ENCODE measurements at regions not wholly inside any gene's neighbourhood (a gene's known extent, or its start where the extent isn't known, plus 50 kb on each side); places are given as distances from the start of the nearest gene placed in this dataset.

DNA sequence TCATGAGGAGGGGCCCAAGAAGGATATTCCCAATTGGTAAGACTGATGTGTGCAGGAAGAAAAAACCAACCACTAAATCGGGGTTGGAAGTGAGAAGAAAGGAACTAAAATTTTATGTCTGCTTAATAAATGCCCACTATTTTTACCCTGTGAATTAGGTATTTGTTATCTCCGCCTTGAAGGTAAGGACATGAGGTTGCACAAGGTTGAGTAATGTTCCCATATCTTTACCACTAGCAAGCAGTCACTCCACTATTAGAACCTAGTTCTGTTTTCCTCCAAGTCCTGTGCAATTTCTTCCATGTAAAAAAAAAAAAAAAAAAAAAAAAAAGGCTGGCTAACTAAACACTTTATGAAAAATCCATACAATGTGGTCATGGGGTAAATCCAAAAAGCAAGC is 318.5 kb upstream of the SLCO3A1 start:
- Histone ChIP-seq H3K9ac (ENCODE audit: low read depth in 1 of 2, low read length in 2 of 2) (no peak overlapping the region), H3K9me3 (ENCODE audit: control insufficient read depth in 4 of 4, low read length in 3 of 4) (no peaks in the 10 kb centered on the region), H3K27me3 (ENCODE audit: control insufficient read depth in 4 of 4, insufficient read depth in 4 of 4, low read length in 3 of 4) (no peaks in the 10 kb centered on the region), H3K4me1 (ENCODE audit: control insufficient read depth in 4 of 4, insufficient read depth in 4 of 4, low read length in 3 of 4) (peaks cover 6 to 39% (median 27%) of the 10 kb centered on the region in 4 donors), H3K27ac (ENCODE audit: low read depth in 1 of 2, low read length in 2 of 2) (no peak overlapping the region), H3K36me3 (ENCODE audit: control insufficient read depth in 4 of 4, insufficient read depth in 3 of 4, low read depth in 1 of 4, low read length in 3 of 4) (no peaks in the 10 kb centered on the region), H3K4me3 (ENCODE audit: low read depth in 1 of 3, low read length in 3 of 3) (no peak overlapping the region)
- no peak for DNase-seq (ENCODE audit: low spot score)
- TF ChIP-seq NR2F2 (IDR thresholded peaks at IDR 0.05) (no peak), TAF1 (conservative IDR thresholded peaks at IDR 0.05) (no peak), HNF4A (conservative IDR thresholded peaks at IDR 0.05) (no peak), JUND (IDR thresholded peaks at IDR 0.05) (no peak), FOXA1 (IDR thresholded peaks at IDR 0.05) (no peak), YY1 (IDR thresholded peaks at IDR 0.05) (no peak), FOXA2 (IDR thresholded peaks at IDR 0.05) (no peak)
- TF ChIP-seq, protein P1, sequence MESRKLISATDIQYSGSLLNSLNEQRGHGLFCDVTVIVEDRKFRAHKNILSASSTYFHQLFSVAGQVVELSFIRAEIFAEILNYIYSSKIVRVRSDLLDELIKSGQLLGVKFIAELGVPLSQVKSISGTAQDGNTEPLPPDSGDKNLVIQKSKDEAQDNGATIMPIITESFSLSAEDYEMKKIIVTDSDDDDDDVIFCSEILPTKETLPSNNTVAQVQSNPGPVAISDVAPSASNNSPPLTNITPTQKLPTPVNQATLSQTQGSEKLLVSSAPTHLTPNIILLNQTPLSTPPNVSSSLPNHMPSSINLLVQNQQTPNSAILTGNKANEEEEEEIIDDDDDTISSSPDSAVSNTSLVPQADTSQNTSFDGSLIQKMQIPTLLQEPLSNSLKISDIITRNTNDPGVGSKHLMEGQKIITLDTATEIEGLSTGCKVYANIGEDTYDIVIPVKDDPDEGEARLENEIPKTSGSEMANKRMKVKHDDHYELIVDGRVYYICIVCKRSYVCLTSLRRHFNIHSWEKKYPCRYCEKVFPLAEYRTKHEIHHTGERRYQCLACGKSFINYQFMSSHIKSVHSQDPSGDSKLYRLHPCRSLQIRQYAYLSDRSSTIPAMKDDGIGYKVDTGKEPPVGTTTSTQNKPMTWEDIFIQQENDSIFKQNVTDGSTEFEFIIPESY (IDR thresholded peaks at IDR 0.05): no peak
- TF ChIP-seq, protein P2, sequence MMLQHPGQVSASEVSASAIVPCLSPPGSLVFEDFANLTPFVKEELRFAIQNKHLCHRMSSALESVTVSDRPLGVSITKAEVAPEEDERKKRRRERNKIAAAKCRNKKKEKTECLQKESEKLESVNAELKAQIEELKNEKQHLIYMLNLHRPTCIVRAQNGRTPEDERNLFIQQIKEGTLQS (IDR thresholded peaks at IDR 0.05): no peak
- TF ChIP-seq, protein P3, sequence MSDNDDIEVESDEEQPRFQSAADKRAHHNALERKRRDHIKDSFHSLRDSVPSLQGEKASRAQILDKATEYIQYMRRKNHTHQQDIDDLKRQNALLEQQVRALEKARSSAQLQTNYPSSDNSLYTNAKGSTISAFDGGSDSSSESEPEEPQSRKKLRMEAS (IDR thresholded peaks at IDR 0.05): no peak
- TF ChIP-seq, protein P4, sequence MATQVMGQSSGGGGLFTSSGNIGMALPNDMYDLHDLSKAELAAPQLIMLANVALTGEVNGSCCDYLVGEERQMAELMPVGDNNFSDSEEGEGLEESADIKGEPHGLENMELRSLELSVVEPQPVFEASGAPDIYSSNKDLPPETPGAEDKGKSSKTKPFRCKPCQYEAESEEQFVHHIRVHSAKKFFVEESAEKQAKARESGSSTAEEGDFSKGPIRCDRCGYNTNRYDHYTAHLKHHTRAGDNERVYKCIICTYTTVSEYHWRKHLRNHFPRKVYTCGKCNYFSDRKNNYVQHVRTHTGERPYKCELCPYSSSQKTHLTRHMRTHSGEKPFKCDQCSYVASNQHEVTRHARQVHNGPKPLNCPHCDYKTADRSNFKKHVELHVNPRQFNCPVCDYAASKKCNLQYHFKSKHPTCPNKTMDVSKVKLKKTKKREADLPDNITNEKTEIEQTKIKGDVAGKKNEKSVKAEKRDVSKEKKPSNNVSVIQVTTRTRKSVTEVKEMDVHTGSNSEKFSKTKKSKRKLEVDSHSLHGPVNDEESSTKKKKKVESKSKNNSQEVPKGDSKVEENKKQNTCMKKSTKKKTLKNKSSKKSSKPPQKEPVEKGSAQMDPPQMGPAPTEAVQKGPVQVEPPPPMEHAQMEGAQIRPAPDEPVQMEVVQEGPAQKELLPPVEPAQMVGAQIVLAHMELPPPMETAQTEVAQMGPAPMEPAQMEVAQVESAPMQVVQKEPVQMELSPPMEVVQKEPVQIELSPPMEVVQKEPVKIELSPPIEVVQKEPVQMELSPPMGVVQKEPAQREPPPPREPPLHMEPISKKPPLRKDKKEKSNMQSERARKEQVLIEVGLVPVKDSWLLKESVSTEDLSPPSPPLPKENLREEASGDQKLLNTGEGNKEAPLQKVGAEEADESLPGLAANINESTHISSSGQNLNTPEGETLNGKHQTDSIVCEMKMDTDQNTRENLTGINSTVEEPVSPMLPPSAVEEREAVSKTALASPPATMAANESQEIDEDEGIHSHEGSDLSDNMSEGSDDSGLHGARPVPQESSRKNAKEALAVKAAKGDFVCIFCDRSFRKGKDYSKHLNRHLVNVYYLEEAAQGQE (IDR thresholded peaks at IDR 0.05): no peak
- WGBS: 94% methylated on average over 2 of the region's 2 CpGs

DNA sequence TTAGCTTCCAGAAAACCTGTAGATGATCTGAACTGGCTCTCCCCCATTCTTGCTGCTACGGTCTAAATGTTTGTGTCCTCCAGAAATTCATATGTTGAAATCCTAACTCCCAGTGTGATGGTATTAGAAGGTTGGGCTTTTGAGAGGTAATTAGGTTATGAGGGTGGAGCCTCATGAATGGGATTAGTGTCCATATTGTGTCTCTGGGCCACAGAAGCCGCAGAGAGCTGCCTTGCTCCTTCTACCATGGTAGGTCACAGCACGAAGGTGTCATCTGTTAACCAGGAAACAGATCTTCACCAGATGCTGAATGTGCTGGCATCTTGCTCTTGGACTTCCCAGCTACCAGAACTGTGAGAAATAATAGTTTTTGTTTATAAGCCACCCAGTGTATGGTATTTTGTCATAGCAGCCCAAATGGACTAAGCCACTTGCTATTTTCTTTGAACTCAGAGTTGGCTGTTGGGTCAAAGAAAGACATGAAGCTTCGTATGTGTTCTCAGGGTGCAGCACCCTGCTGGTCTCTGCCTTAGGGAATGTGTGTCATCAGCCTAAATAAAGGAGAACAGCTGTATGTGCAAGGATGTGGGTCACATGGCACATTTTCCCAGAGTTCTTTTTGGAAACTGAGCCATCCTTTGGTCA is 317.5 kb upstream of the SLCO3A1 start:
- Histone ChIP-seq H3K4me1 (ENCODE audit: control insufficient read depth in 4 of 4, insufficient read depth in 4 of 4, low read length in 3 of 4) (peaks cover 6 to 36% (median 24%) of the 10 kb centered on the region in 4 donors), H3K4me3 (ENCODE audit: low read depth in 1 of 3, low read length in 3 of 3) (peak overlapping the region in 1 of 3 donors; percentile 18), H3K9ac (ENCODE audit: low read depth in 1 of 2, low read length in 2 of 2) (no peak overlapping the region), H3K36me3 (ENCODE audit: control insufficient read depth in 4 of 4, insufficient read depth in 3 of 4, low read depth in 1 of 4, low read length in 3 of 4) (no peaks in the 10 kb centered on the region), H3K27ac (ENCODE audit: low read depth in 1 of 2, low read length in 2 of 2) (peak overlapping the region; percentile 78 to 79), H3K27me3 (ENCODE audit: control insufficient read depth in 4 of 4, insufficient read depth in 4 of 4, low read length in 3 of 4) (no peaks in the 10 kb centered on the region), H3K9me3 (ENCODE audit: control insufficient read depth in 4 of 4, low read length in 3 of 4) (no peaks in the 10 kb centered on the region)
- no peak for TF ChIP-seq RXRA (IDR thresholded peaks at IDR 0.05)
- TF ChIP-seq, protein P4 (IDR thresholded peaks at IDR 0.05): no peak
- TF ChIP-seq, protein P2 (IDR thresholded peaks at IDR 0.05): no peak
- TF ChIP-seq RAD21 (IDR thresholded peaks at IDR 0.05): no peak
- TF ChIP-seq FOXA1 (IDR thresholded peaks at IDR 0.05): no peak
- TF ChIP-seq, protein P3 (IDR thresholded peaks at IDR 0.05): no peak
- TF ChIP-seq, protein P1 (IDR thresholded peaks at IDR 0.05): no peak
- no peak for TF ChIP-seq SP1 (IDR thresholded peaks at IDR 0.05)
- TF ChIP-seq HNF4G (IDR thresholded peaks at IDR 0.05): no peak
- TF ChIP-seq YY1 (IDR thresholded peaks at IDR 0.05): no peak
- TF ChIP-seq, protein P5, sequence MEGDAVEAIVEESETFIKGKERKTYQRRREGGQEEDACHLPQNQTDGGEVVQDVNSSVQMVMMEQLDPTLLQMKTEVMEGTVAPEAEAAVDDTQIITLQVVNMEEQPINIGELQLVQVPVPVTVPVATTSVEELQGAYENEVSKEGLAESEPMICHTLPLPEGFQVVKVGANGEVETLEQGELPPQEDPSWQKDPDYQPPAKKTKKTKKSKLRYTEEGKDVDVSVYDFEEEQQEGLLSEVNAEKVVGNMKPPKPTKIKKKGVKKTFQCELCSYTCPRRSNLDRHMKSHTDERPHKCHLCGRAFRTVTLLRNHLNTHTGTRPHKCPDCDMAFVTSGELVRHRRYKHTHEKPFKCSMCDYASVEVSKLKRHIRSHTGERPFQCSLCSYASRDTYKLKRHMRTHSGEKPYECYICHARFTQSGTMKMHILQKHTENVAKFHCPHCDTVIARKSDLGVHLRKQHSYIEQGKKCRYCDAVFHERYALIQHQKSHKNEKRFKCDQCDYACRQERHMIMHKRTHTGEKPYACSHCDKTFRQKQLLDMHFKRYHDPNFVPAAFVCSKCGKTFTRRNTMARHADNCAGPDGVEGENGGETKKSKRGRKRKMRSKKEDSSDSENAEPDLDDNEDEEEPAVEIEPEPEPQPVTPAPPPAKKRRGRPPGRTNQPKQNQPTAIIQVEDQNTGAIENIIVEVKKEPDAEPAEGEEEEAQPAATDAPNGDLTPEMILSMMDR (IDR thresholded peaks at IDR 0.05; ENCODE audit: low read depth, low read length, missing input control): no peak
- no peak for TF ChIP-seq HNF4A (conservative IDR thresholded peaks at IDR 0.05)
- TF ChIP-seq JUND (IDR thresholded peaks at IDR 0.05): no peak
- WGBS: 81% methylated on average over 4 of the region's 4 CpGs
- no peak for DNase-seq (ENCODE audit: low spot score)
